Psoas muscle (tissue), 7 donors: ENCODE measurements at regions not wholly inside any gene's neighbourhood (a gene's known extent, or its start where the extent isn't known, plus 50 kb on each side); places are given as distances from the start of the nearest gene placed in this dataset.

Experiments
- ATAC-seq, 4 donors: fragments of 200-7000 bp; cut with Tn5 transposase; one replicate each; pipeline ENCODE4 v1.9.1; 2020; ENCODE audit warnings: moderate library complexity in 3 of 4, mild to moderate bottlenecking in 2 of 4
- DNase-seq, 2 donors: peaks; one replicate each; pipeline ENCODE4 v3.0.0-alpha.2; 2020
- H3K27ac ChIP-seq: fragments of 200-600 bp; one replicate; pipeline ENCODE4 v1.8.0; 2022
- H3K27me3 ChIP-seq, 3 donors: fragments of 200-600 bp in 1 of 3; one replicate each; pipeline versions ENCODE4 v1.6.1 to v1.8.0; 2013 to 2022; ENCODE audit warnings: low read length in 2 of 3, mild to moderate bottlenecking in 2 of 3, moderate library complexity in 1 of 3; ENCODE audit not compliant: insufficient read depth in 3 of 3
- H3K36me3 ChIP-seq, 2 donors: fragments of 200-600 bp in 1 of 2; one replicate each; pipeline versions ENCODE4 v1.6.1 to v1.8.0; 2013 to 2022; ENCODE audit warnings: low read depth in 1 of 2, mild to moderate bottlenecking in 1 of 2, moderate library complexity in 1 of 2; ENCODE audit not compliant: insufficient read depth in 1 of 2
- H3K4me1 ChIP-seq: fragments of 200-600 bp; one replicate; pipeline ENCODE4 v1.8.0; 2022
- H3K4me3 ChIP-seq: fragments of 200-600 bp; one replicate; pipeline ENCODE4 v1.8.0; 2022; ENCODE audit warnings: mild to moderate bottlenecking
- H3K9me3 ChIP-seq: fragments of 200-600 bp; one replicate; pipeline ENCODE4 v1.8.0; 2022
- CTCF ChIP-seq: fragments of 200-600 bp; IDR thresholded peaks from one replicate; pipeline ENCODE4 v1.8.0; 2022; ENCODE audit warnings: antibody characterized with exemption
- WGBS, 3 donors: extraction: QIAGEN DNeasy Blood & Tissue Kit; methylation state at CpG; one replicate each; pipeline versions ENCODE4 v1.1.6 to v1.1.7; 2013; 5-methylcytosine and 5-hydroxymethylcytosine counted together
- intact Hi-C, 2 donors: fragments of 100-400 bp; cut with DNase I; formaldehyde crosslinking; loops; one replicate each; pipeline versions ENCODE4 v1.11.0 to v1.14.2; 2022
- donor health status: healthy with polysubstance abuse.
- donor health status: DM: no; HTN: no; CAD: no; lungs with moderate emphysema.
- donor health status: Bipolar disorder and iron deficiency.
- donor health status: healthy.
- donor health status: DM: yes; HTN: yes; CAD: no.
- donor health status: DM: no; HTN: no; CAD: no.
- donor health status: DM: yes; HTN: yes; CAD: no.

- Histone ChIP-seq H3K27me3 (no peaks in the 10 kb centered on the region), H3K9me3 (no peaks in the 10 kb centered on the region), H3K27ac (no peak overlapping the region), H3K4me3 (no peak overlapping the region), H3K36me3 (no peaks in the 10 kb centered on the region), H3K4me1 (no peaks in the 10 kb centered on the region)
- intact Hi-C loops: no loop called here
- no peak for TF ChIP-seq CTCF
- DNase-seq: no peak
- no peak for ATAC-seq
- 80 to 89% (median 88%) methylated on average over 4 of the region's 4 CpGs for WGBS, 3 donors
Measured at GRCh38 chr9:75408391-75408790, 320.1 kb downstream of the OSTF1 start.

- intact Hi-C loops: no loop called here
- TF ChIP-seq CTCF: no peak
- Histone ChIP-seq H3K4me1 (no peaks in the 10 kb centered on the region), H3K4me3 (no peak overlapping the region), H3K27ac (no peak overlapping the region), H3K27me3 (no peaks in the 10 kb centered on the region), H3K36me3 (no peaks in the 10 kb centered on the region), H3K9me3 (no peaks in the 10 kb centered on the region)
- DNase-seq: no peak
- 79 to 88% (median 82%) methylated on average over 4 of the region's 4 CpGs for WGBS, 3 donors
- no peak for ATAC-seq
Measured at GRCh38 chr9:75410405-75410804, 322.1 kb downstream of the OSTF1 start.

GRCh38 chr9:75414371-75415160 lies 326.3 kb downstream of the OSTF1 start:
- H3K4me1 ChIP-seq: no peaks in the 10 kb centered on the region

GRCh38 chr9:75417471-75417870 lies 329.2 kb downstream of the OSTF1 start:
- no peaks in the 10 kb centered on the region for H3K27me3 ChIP-seq
- no peaks in the 10 kb centered on the region for H3K4me1 ChIP-seq
- H3K27ac ChIP-seq: no peak overlapping the region
- no peak for TF ChIP-seq CTCF
- no peak overlapping the region for H3K4me3 ChIP-seq
- ATAC-seq: no peak
- WGBS, 3 donors: 89 to 95% (median 94%) methylated on average over 4 of the region's 4 CpGs
- no peaks in the 10 kb centered on the region for H3K9me3 ChIP-seq
- no peak for DNase-seq
- intact Hi-C loops: no loop called here
- H3K36me3 ChIP-seq: no peaks in the 10 kb centered on the region

More at GRCh38 chr9:75414371-75415160, 326.3 kb downstream of the OSTF1 start:
- Histone ChIP-seq H3K4me3 (no peak overlapping the region), H3K36me3 (no peaks in the 10 kb centered on the region), H3K9me3 (no peaks in the 10 kb centered on the region), H3K27me3 (no peaks in the 10 kb centered on the region), H3K27ac (no peak overlapping the region)
- TF ChIP-seq CTCF: no peak
- ATAC-seq: no peak
- 74 to 76% (median 76%) methylated on average over 5 of the region's 5 CpGs for WGBS, 3 donors
- intact Hi-C loops: no loop called here
- DNase-seq: no peak

GRCh38 chr9:75418518-75418917 lies 330.2 kb downstream of the OSTF1 start:
- DNase-seq (no peak), ATAC-seq (no peak)
- Histone ChIP-seq H3K27ac (no peak overlapping the region), H3K36me3 (no peaks in the 10 kb centered on the region), H3K4me3 (no peak overlapping the region), H3K9me3 (no peaks in the 10 kb centered on the region), H3K27me3 (no peaks in the 10 kb centered on the region), H3K4me1 (no peaks in the 10 kb centered on the region)
- TF ChIP-seq CTCF: no peak
- 69 to 71% (median 70%) methylated on average over 2 of the region's 2 CpGs for WGBS, 3 donors
- intact Hi-C loops: no loop called here
